HCT116 (cell line): ENCODE measurements at regions not wholly inside any gene's neighbourhood (a gene's known extent, or its start where the extent isn't known, plus 50 kb on each side); places are given as distances from the start of the nearest gene placed in this dataset.

ENCODE experiments used
- ATAC-seq: fragments of 200-7000 bp; cut with Tn5 transposase; 2 replicates; pipeline ENCODE4 v1.9.1; 2020; ENCODE audit warnings: mild to moderate bottlenecking, moderate library complexity
- BruUV-seq: library from RNA; stranded (reverse); fragments of 400-500 nt; replicated peaks from 2 replicates; lab custom pipeline; 2021; lab: Mats Ljungman, UMichigan
- CTCF ChIA-PET: fragments of 300-600 bp; sonication (Branson Sonifier 250); formaldehyde crosslinking; loops from one replicate; lab custom pipeline; 2021; ENCODE audit warnings: antibody characterized with exemption; lab: Charles Lee
- POLR2A ChIA-PET: fragments of 300-600, 350-600 bp; sonication (Branson Sonifier 250); formaldehyde crosslinking; loops from one replicate; lab custom pipeline; 2021; ENCODE audit warnings: antibody characterized with exemption; lab: Charles Lee
- RAD21 ChIA-PET, 2 experiments: fragments of 300-600 bp; sonication (Branson Sonifier 250); formaldehyde crosslinking; loops; one replicate each; lab custom pipeline; 2023; ENCODE audit warnings: low total read pairs in 2 of 2; ENCODE audit not compliant: uncharacterized antibody in 2 of 2, unreplicated experiment in 2 of 2, low non-redundant PET in 1 of 2; lab: Charles Lee
- DNase-seq: peaks from one replicate; pipeline ENCODE4 v3.0.0-alpha.2; 2010; ENCODE audit warnings: low read depth, low spot score
- H2AFZ ChIP-seq: fragments of 200-600 bp; shearing (Covaris generic), sonication (generic); 2 replicates; pipeline ENCODE4 v1.6.1; 2017; ENCODE audit warnings: low read depth, mixed run types, mixed read lengths, antibody characterized with exemption, low read length; ENCODE audit not compliant: poor library complexity, severe bottlenecking
- H3K27ac ChIP-seq: 2 replicates; pipeline ENCODE4 v1.5.1; 2012; ENCODE audit warnings: low read depth, low read length
- H3K27me3 ChIP-seq: fragments of 200-600 bp; sonication (generic); 2 replicates; pipeline ENCODE4 v1.6.1; 2016; ENCODE audit warnings: mixed run types, low read length, mixed read lengths; ENCODE audit not compliant: insufficient read depth
- H3K36me3 ChIP-seq, 2 experiments: fragments of 200-500 bp in 1 of 2; fragments of 200-600 bp in 1 of 2; sonication (Bioruptor generic) in 1 of 2; sonication (generic) in 1 of 2; 2 replicates each; pipeline versions ENCODE4 v1.5.1 to v1.6.1; 2014 to 2016; ENCODE audit warnings: low read length in 2 of 2, inconsistent platforms in 1 of 2, mixed read lengths in 1 of 2, mixed run types in 1 of 2; ENCODE audit not compliant: insufficient read depth in 2 of 2, control insufficient read depth in 1 of 2
- H3K4me1 ChIP-seq, 2 experiments: fragments of 200-600 bp in 1 of 2; sonication (generic) in 1 of 2; 2 replicates each; pipeline versions ENCODE4 v1.5.1 to v1.6.1; 2012 to 2017; ENCODE audit warnings: low read length in 2 of 2, inconsistent platforms in 1 of 2, mild to moderate bottlenecking in 1 of 2, mixed read lengths in 1 of 2, mixed run types in 1 of 2, moderate library complexity in 1 of 2; ENCODE audit not compliant: insufficient read depth in 2 of 2, control insufficient read depth in 1 of 2
- H3K4me2 ChIP-seq: fragments of 200-600 bp; sonication (generic); 2 replicates; pipeline ENCODE4 v1.6.1; 2017; ENCODE audit warnings: mixed run types, low read length, mixed read lengths
- H3K4me3 ChIP-seq, 2 experiments: fragments of 200-600 bp in 1 of 2; sonication (generic) in 1 of 2; replicated peaks in 1 of 2; 2 replicates each; pipeline ENCODE4 v1.5.1; 2011 to 2016; ENCODE audit warnings: low read length in 2 of 2, control low read depth in 1 of 2, low read depth in 1 of 2, mild to moderate bottlenecking in 1 of 2, mixed read lengths in 1 of 2, mixed run types in 1 of 2
- H3K79me2 ChIP-seq: fragments of 200-600 bp; sonication (generic); 2 replicates; pipeline ENCODE4 v1.6.1; 2017; ENCODE audit warnings: mild to moderate bottlenecking, mixed run types, low read length, moderate library complexity, mixed read lengths; ENCODE audit not compliant: insufficient read depth
- H3K9ac ChIP-seq: fragments of 200-600 bp; sonication (generic); 2 replicates; pipeline ENCODE4 v1.6.1; 2016; ENCODE audit warnings: low read length, mixed read lengths
- H3K9me2 ChIP-seq: fragments of 200-600 bp; sonication (generic), shearing (Covaris generic); 2 replicates; pipeline ENCODE4 v1.6.1; 2017; ENCODE audit warnings: mixed run types, mild to moderate bottlenecking, moderate library complexity; ENCODE audit not compliant: insufficient read depth
- H3K9me3 ChIP-seq, 2 experiments: fragments of 200-500 bp in 1 of 2; fragments of 200-600 bp in 1 of 2; sonication (Bioruptor generic) in 1 of 2; sonication (generic) in 1 of 2; 2 replicates each; pipeline ENCODE4 v1.6.1; 2014 to 2017; ENCODE audit warnings: low read length in 2 of 2, mixed read lengths in 2 of 2, inconsistent platforms in 1 of 2, low read depth in 1 of 2, mild to moderate bottlenecking in 1 of 2, mixed run types in 1 of 2, moderate library complexity in 1 of 2; ENCODE audit not compliant: control insufficient read depth in 1 of 2, insufficient read depth in 1 of 2
- H4K20me1 ChIP-seq: fragments of 200-600 bp; sonication (generic), shearing (Covaris generic); 2 replicates; pipeline ENCODE4 v1.6.1; 2017; ENCODE audit warnings: mixed run types, mild to moderate bottlenecking, moderate library complexity; ENCODE audit not compliant: insufficient read depth
- CBX3 ChIP-seq: IDR thresholded peaks from 2 replicates; pipeline ENCODE4 v1.6.1; 2012; ENCODE audit warnings: low read depth
- CEBPB ChIP-seq: IDR thresholded peaks from 2 replicates; pipeline ENCODE4 v1.6.1; 2012; ENCODE audit warnings: low read depth
- EGR1 ChIP-seq: IDR thresholded peaks from 2 replicates; pipeline ENCODE4 v1.6.1; 2012; ENCODE audit warnings: low read depth
- EZH2 ChIP-seq: fragments of 200-600 bp; sonication (generic); IDR thresholded peaks from 2 replicates; pipeline ENCODE4 v1.6.1; 2017; ENCODE audit warnings: antibody characterized with exemption, mixed run types
- JUND ChIP-seq: IDR thresholded peaks from 2 replicates; pipeline ENCODE4 v1.6.1; 2012
- POLR2A ChIP-seq: IDR thresholded peaks from 2 replicates; pipeline ENCODE4 v1.7.0; 2011; ENCODE audit warnings: borderline replicate concordance; ENCODE audit not compliant: insufficient read depth, insufficient read length; ENCODE audit errors: extremely low read depth
- POLR2AphosphoS5 ChIP-seq: IDR thresholded peaks from 2 replicates; pipeline ENCODE4 v1.6.1; 2011; ENCODE audit warnings: mild to moderate bottlenecking, low read depth, low read length, moderate library complexity
- REST ChIP-seq: IDR thresholded peaks from 2 replicates; pipeline ENCODE4 v1.6.1; 2012; ENCODE audit warnings: low read depth
- SIN3A ChIP-seq: IDR thresholded peaks from 2 replicates; pipeline ENCODE4 v1.6.1; 2012; ENCODE audit warnings: low read depth
- SRF ChIP-seq: IDR thresholded peaks from 2 replicates; pipeline ENCODE4 v1.6.1; 2012; ENCODE audit warnings: low read depth
- TCF7L2 ChIP-seq: IDR thresholded peaks from 2 replicates; pipeline ENCODE4 v1.7.0; 2011; ENCODE audit warnings: borderline replicate concordance, inconsistent platforms; ENCODE audit not compliant: insufficient read depth, insufficient read length; ENCODE audit errors: extremely low read depth
- YY1 ChIP-seq: IDR thresholded peaks from 2 replicates; pipeline ENCODE4 v1.6.1; 2011; ENCODE audit warnings: low read length, low read depth, moderate library complexity, mild to moderate bottlenecking; ENCODE audit not compliant: insufficient replicate concordance; ENCODE audit errors: extremely low read depth
- ZNF274 ChIP-seq: fragments of 200-500 bp; sonication (Bioruptor generic); IDR thresholded peaks from 2 replicates; pipeline ENCODE4 v1.6.1; 2014; ENCODE audit warnings: mild to moderate bottlenecking, low read depth, low read length, inconsistent platforms
- intact Hi-C: fragments of 100-400 bp; cut with micrococcal nuclease; formaldehyde crosslinking; loops from 2 replicates; pipeline ENCODE4 v1.10.0; 2022

- ChIA-PET RAD21 (no interaction called here), POLR2A (no interaction called here), CTCF (no interaction called here)
- Histone ChIP-seq H3K4me3 (no peak overlapping the region), H3K27me3 (peaks cover 28% of the 10 kb centered on the region), H3K27ac (no peak overlapping the region), H3K79me2 (no peaks in the 10 kb centered on the region), H3K9ac (no peak overlapping the region), H3K4me1 (no peaks in the 10 kb centered on the region), H3K4me2 (no peak overlapping the region), H2AFZ (no peak overlapping the region), H3K9me3 (no peaks in the 10 kb centered on the region), H4K20me1 (no peaks in the 10 kb centered on the region), H3K36me3 (no peaks in the 10 kb centered on the region), H3K9me2 (no peaks in the 10 kb centered on the region)
- intact Hi-C loops: no loop called here
- BruUV-seq: no TSS peak
- TF ChIP-seq YY1: no peak
- TF ChIP-seq ZNF274: no peak
- TF ChIP-seq EZH2: no peak
- TF ChIP-seq TCF7L2: no peak
- no peak for TF ChIP-seq REST
- no peak for TF ChIP-seq POLR2A
- TF ChIP-seq SRF: no peak
- no peak for TF ChIP-seq CBX3
- no peak for TF ChIP-seq EGR1
- no peak for TF ChIP-seq CEBPB
- no peak for TF ChIP-seq JUND
- TF ChIP-seq SIN3A: no peak
- TF ChIP-seq POLR2AphosphoS5: no peak
- no peak for ATAC-seq
- no peak for DNase-seq
These were observed 286.5 kb upstream of the NT5E start for GRCh38 chr6:85163156-85164080.
